ENCODE measurements at regions not wholly inside any gene's neighbourhood (a gene's known extent, or its start where the extent isn't known, plus 50 kb on each side); places are given as distances from the start of the nearest gene placed in this dataset.

- Histone ChIP-seq H3K9ac (ENCODE audit: low read length) (no peak overlapping the region), H3K27me3 (ENCODE audit: insufficient read depth, low read length) (no peaks in the 10 kb centered on the region), H3K36me3 (ENCODE audit: control insufficient read depth in 1 of 2, insufficient read depth in 2 of 2, low read length in 2 of 2) (no peaks in the 10 kb centered on the region), H3K79me2 (ENCODE audit: insufficient read depth, low read length) (no peaks in the 10 kb centered on the region), H4K20me1 (ENCODE audit: insufficient read depth) (no peaks in the 10 kb centered on the region), H3K9me3 (ENCODE audit: control insufficient read depth in 1 of 2, insufficient read depth in 1 of 2, low read depth in 1 of 2, low read length in 2 of 2) (peaks cover 4 to 7% of the 10 kb centered on the region in 2 experiments; a peak in 2 of 4 replicates), H3K4me1 (ENCODE audit: control insufficient read depth in 1 of 2, insufficient read depth in 2 of 2, low read length in 2 of 2) (no peaks in the 10 kb centered on the region), H3K9me2 (ENCODE audit: insufficient read depth) (no peaks in the 10 kb centered on the region), H3K27ac (ENCODE audit: low read depth, low read length) (no peak overlapping the region), H3K4me2 (ENCODE audit: low read length) (no peak overlapping the region), H2AFZ (ENCODE audit: low read depth, low read length, poor library complexity, severe bottlenecking) (no peak overlapping the region), H3K4me3 (replicated peaks in 1 of 2; ENCODE audit: low read depth in 1 of 2, low read length in 2 of 2) (no peak overlapping the region)
- intact Hi-C loops (cut with micrococcal nuclease) = no loop called here
- no peak for DNase-seq (ENCODE audit: low read depth, low spot score)
- BruUV-seq (replicated peaks) = no TSS peak
- RAD21 ChIA-PET (ENCODE audit: low non-redundant PET in 1 of 2, low total read pairs in 2 of 2, uncharacterized antibody in 2 of 2, unreplicated experiment in 2 of 2) = no interaction called here
- TF ChIP-seq TCF7L2 (IDR thresholded peaks at IDR 0.05; ENCODE audit: borderline replicate concordance, extremely low read depth, insufficient read depth, insufficient read length) (no peak), ZNF274 (IDR thresholded peaks at IDR 0.05; ENCODE audit: low read depth, low read length) (no peak), ATF3 (IDR thresholded peaks at IDR 0.05) (no peak), SP1 (IDR thresholded peaks at IDR 0.05; ENCODE audit: low read depth) (no peak), ZFX (IDR thresholded peaks at IDR 0.05) (no peak), CBX3 (IDR thresholded peaks at IDR 0.05; ENCODE audit: low read depth) (no peak)
- POLR2A ChIA-PET = no interaction called here
- CTCF ChIA-PET = no interaction called here
- no peak for ATAC-seq
Observed at GRCh38 chr10:83410570-83410969, 728.7 kb upstream of the GHITM start.

- ChIA-PET RAD21 (ENCODE audit: low non-redundant PET in 1 of 2, low total read pairs in 2 of 2, uncharacterized antibody in 2 of 2, unreplicated experiment in 2 of 2) (no interaction called here), POLR2A (no interaction called here), CTCF (no interaction called here)
- Histone ChIP-seq H3K4me3 (replicated peaks in 1 of 2; ENCODE audit: low read depth in 1 of 2, low read length in 2 of 2) (no peak overlapping the region), H3K27me3 (ENCODE audit: insufficient read depth, low read length) (no peaks in the 10 kb centered on the region), H3K79me2 (ENCODE audit: insufficient read depth, low read length) (no peaks in the 10 kb centered on the region), H3K4me2 (ENCODE audit: low read length) (no peak overlapping the region), H3K9me2 (ENCODE audit: insufficient read depth) (no peaks in the 10 kb centered on the region), H3K36me3 (ENCODE audit: control insufficient read depth in 1 of 2, insufficient read depth in 2 of 2, low read length in 2 of 2) (no peaks in the 10 kb centered on the region; a peak in 1 of 4 replicates), H3K4me1 (ENCODE audit: control insufficient read depth in 1 of 2, insufficient read depth in 2 of 2, low read length in 2 of 2) (no peaks in the 10 kb centered on the region), H3K27ac (ENCODE audit: low read depth, low read length) (no peak overlapping the region), H3K9me3 (ENCODE audit: control insufficient read depth in 1 of 2, insufficient read depth in 1 of 2, low read depth in 1 of 2, low read length in 2 of 2) (peaks cover 4 to 19% of the 10 kb centered on the region in 2 experiments; a peak in 3 of 4 replicates), H3K9ac (ENCODE audit: low read length) (no peak overlapping the region), H2AFZ (ENCODE audit: low read depth, low read length, poor library complexity, severe bottlenecking) (no peak overlapping the region), H4K20me1 (ENCODE audit: insufficient read depth) (no peaks in the 10 kb centered on the region)
- BruUV-seq (replicated peaks) = no TSS peak
- ATAC-seq = no peak
- intact Hi-C loops (cut with micrococcal nuclease) = no loop called here
- no peak for DNase-seq (ENCODE audit: low read depth, low spot score)
- TF ChIP-seq EZH2phosphoT487 (IDR thresholded peaks at IDR 0.05; ENCODE audit: borderline replicate concordance) = no peak
- no peak for TF ChIP-seq ZFX (IDR thresholded peaks at IDR 0.05)
- TF ChIP-seq EGR1 (IDR thresholded peaks at IDR 0.05; ENCODE audit: low read depth) = no peak
- no peak for TF ChIP-seq JUND (IDR thresholded peaks at IDR 0.05)
- no peak for TF ChIP-seq TCF7L2 (IDR thresholded peaks at IDR 0.05; ENCODE audit: borderline replicate concordance, extremely low read depth, insufficient read depth, insufficient read length)
- no peak for TF ChIP-seq CEBPB (IDR thresholded peaks at IDR 0.05; ENCODE audit: low read depth)
- no peak for TF ChIP-seq YY1 (IDR thresholded peaks at IDR 0.05; ENCODE audit: extremely low read depth, insufficient replicate concordance, low read depth, low read length)
- no peak for TF ChIP-seq POLR2A (IDR thresholded peaks at IDR 0.05; ENCODE audit: borderline replicate concordance, extremely low read depth, insufficient read depth, insufficient read length)
- TF ChIP-seq SIN3A (IDR thresholded peaks at IDR 0.05; ENCODE audit: low read depth) = no peak
- no peak for TF ChIP-seq RAD21 (IDR thresholded peaks at IDR 0.05; ENCODE audit: low read depth)
- TF ChIP-seq MAX (IDR thresholded peaks at IDR 0.05) = no peak
- no peak for TF ChIP-seq SP1 (IDR thresholded peaks at IDR 0.05; ENCODE audit: low read depth)
- no peak for TF ChIP-seq FOSL1 (IDR thresholded peaks at IDR 0.05; ENCODE audit: low read depth)
- no peak for TF ChIP-seq ELF1 (IDR thresholded peaks at IDR 0.05; ENCODE audit: borderline replicate concordance, low read depth)
- TF ChIP-seq CTCF (IDR thresholded peaks at IDR 0.05 in 2 of 3, conservative IDR thresholded peaks at IDR 0.05 in 1 of 3; ENCODE audit: borderline replicate concordance in 1 of 3, insufficient read depth in 1 of 3, low read depth in 2 of 3, low read length in 2 of 3) = no peak
- no peak for TF ChIP-seq SRF (IDR thresholded peaks at IDR 0.05; ENCODE audit: low read depth)
- no peak for TF ChIP-seq POLR2AphosphoS5 (IDR thresholded peaks at IDR 0.05; ENCODE audit: low read depth, low read length)
Observed at GRCh38 chr10:83425306-83425705, 714.0 kb upstream of the GHITM start.

Data from HCT116 (cell line).